Endothelial cell of umbilical vein (primary cell): ENCODE measurements at regions not wholly inside any gene's neighbourhood (a gene's known extent, or its start where the extent isn't known, plus 50 kb on each side); places are given as distances from the start of the nearest gene placed in this dataset.

Source experiments
- BruUV-seq: library from RNA; stranded (reverse); fragments of 400-500 nt; replicated peaks from 2 replicates; lab custom pipeline; 2021; lab: Mats Ljungman, UMichigan
- CTCF ChIA-PET: fragments of 300-600, 350-600 bp; sonication (Branson Sonifier 250); formaldehyde crosslinking; loops from one replicate; lab custom pipeline; 2021; ENCODE audit warnings: antibody characterized with exemption, inconsistent platforms; lab: Charles Lee
- POLR2A ChIA-PET: fragments of 300-600, 350-600 bp; sonication (Branson Sonifier 250); formaldehyde crosslinking; loops from one replicate; lab custom pipeline; 2021; ENCODE audit warnings: antibody characterized with exemption, inconsistent platforms; lab: Charles Lee
- DNase-seq: peaks from one replicate; pipeline ENCODE4 v3.0.0-alpha.2; 2011; ENCODE audit warnings: low read depth, low spot score
- FAIRE-seq: peaks from 2 replicates; lab custom pipeline; 2011; peaks lifted over from hg19 to GRCh38; lab: Jason Lieb, UNC
- H2AFZ ChIP-seq: 2 replicates; pipeline ENCODE4 v1.6.0; 2012; ENCODE audit warnings: low read depth, low read length, control low read depth, inconsistent platforms
- H3K27ac ChIP-seq: 2 replicates; pipeline ENCODE4 v1.5.1; 2011; ENCODE audit warnings: low read depth, mild to moderate bottlenecking, control low read depth, low read length, moderate library complexity; ENCODE audit not compliant: insufficient read depth
- H3K27me3 ChIP-seq, 2 experiments: 2 replicates each; pipeline versions ENCODE4 v1.6.0 to v1.6.1; 2011; ENCODE audit warnings: low read length in 2 of 2, mixed read lengths in 1 of 2; ENCODE audit not compliant: control insufficient read depth in 2 of 2, insufficient read depth in 2 of 2
- H3K36me3 ChIP-seq, 2 experiments: 2 replicates in 1 of 2; 3 replicates in 1 of 2; pipeline ENCODE4 v1.5.1; 2011; ENCODE audit warnings: low read length in 2 of 2, mild to moderate bottlenecking in 1 of 2, moderate library complexity in 1 of 2; ENCODE audit not compliant: control insufficient read depth in 2 of 2, insufficient read depth in 2 of 2; ENCODE audit errors: extremely low read depth in 1 of 2
- H3K4me1 ChIP-seq: 3 replicates; pipeline ENCODE4 v1.5.1; 2011; ENCODE audit warnings: mild to moderate bottlenecking, low read length; ENCODE audit not compliant: control insufficient read depth, insufficient read depth; ENCODE audit errors: extremely low read depth
- H3K4me2 ChIP-seq: 2 replicates; pipeline ENCODE4 v1.6.1; 2011; ENCODE audit warnings: low read length, control low read depth, mixed read lengths; ENCODE audit not compliant: insufficient read depth
- H3K4me3 ChIP-seq, 3 experiments: fragments of 200-600 bp in 1 of 3; sonication (generic), shearing (Covaris generic) in 1 of 3; replicated peaks in 1 of 3; 2 replicates each; pipeline ENCODE4 v1.5.1; 2011 to 2016; ENCODE audit warnings: control low read depth in 3 of 3, low read length in 3 of 3, mild to moderate bottlenecking in 2 of 3, inconsistent platforms in 1 of 3, low read depth in 1 of 3, moderate library complexity in 1 of 3; ENCODE audit not compliant: insufficient read depth in 1 of 3
- H3K79me2 ChIP-seq: 2 replicates; pipeline ENCODE4 v1.6.0; 2012; ENCODE audit warnings: low read length, inconsistent platforms; ENCODE audit not compliant: control insufficient read depth, insufficient read depth
- H3K9ac ChIP-seq: replicated peaks from 2 replicates; pipeline ENCODE3; 2011; ENCODE audit warnings: low read length, control low read depth; ENCODE audit not compliant: insufficient read depth; ENCODE audit errors: extremely low read depth
- H3K9me1 ChIP-seq: replicated peaks from 3 replicates; pipeline ENCODE4 v1.6.0; 2011; ENCODE audit warnings: mild to moderate bottlenecking, low read length; ENCODE audit not compliant: control insufficient read depth, insufficient read depth; ENCODE audit errors: extremely low read depth
- H3K9me3 ChIP-seq: replicated peaks from 2 replicates; pipeline ENCODE4 v1.5.1; 2012; ENCODE audit warnings: low read length, inconsistent platforms; ENCODE audit not compliant: control insufficient read depth, insufficient read depth
- H4K20me1 ChIP-seq: replicated peaks from 2 replicates; pipeline ENCODE3; 2011; ENCODE audit warnings: mild to moderate bottlenecking, low read length; ENCODE audit not compliant: control insufficient read depth, insufficient read depth; ENCODE audit errors: extremely low read depth
- EZH2 ChIP-seq: IDR thresholded peaks from 2 replicates; pipeline ENCODE4 v1.6.1; 2012; ENCODE audit warnings: borderline replicate concordance, low read depth, mild to moderate bottlenecking, moderate library complexity, low read length, inconsistent platforms; ENCODE audit not compliant: severe bottlenecking
- FOS ChIP-seq: IDR thresholded peaks from 2 replicates; pipeline ENCODE4 v1.6.1; 2011; ENCODE audit warnings: mild to moderate bottlenecking, low read length, moderate library complexity, borderline replicate concordance; ENCODE audit not compliant: insufficient read depth
- GATA2 ChIP-seq: IDR thresholded peaks from 2 replicates; pipeline ENCODE4 v1.7.0; 2011; ENCODE audit warnings: low read depth, mild to moderate bottlenecking, moderate library complexity, mixed read lengths, low read length; ENCODE audit not compliant: insufficient read length, insufficient read depth
- JUN ChIP-seq: IDR thresholded peaks from 2 replicates; pipeline ENCODE4 v1.6.1; 2011; ENCODE audit warnings: borderline replicate concordance, low read depth; ENCODE audit not compliant: insufficient read length, insufficient read depth
- MYC ChIP-seq: IDR thresholded peaks from one replicate; pipeline ENCODE4 v1.6.1; 2011; ENCODE audit warnings: mild to moderate bottlenecking, low read depth, low read length
- POLR2A ChIP-seq: IDR thresholded peaks from 2 replicates; pipeline ENCODE4 v1.6.1; 2012; ENCODE audit warnings: low read depth, mild to moderate bottlenecking, control low read depth, low read length
- POLR2AphosphoS5 ChIP-seq: IDR thresholded peaks from 2 replicates; pipeline ENCODE4 v1.6.1; 2012; ENCODE audit warnings: low read depth, mild to moderate bottlenecking, control low read depth, low read length, moderate library complexity; ENCODE audit not compliant: insufficient read depth
- dilution Hi-C: fragments of 300-500 bp; cut with MboI; formaldehyde crosslinking; loops from one replicate; pipeline ENCODE4 v1.15.0; 2019; ENCODE audit warnings: low sequenced_read_pairs; ENCODE audit not compliant: extremely low pct_ligation_motif_present
- intact Hi-C: fragments of 100-400 bp; cut with micrococcal nuclease; formaldehyde crosslinking; loops from one replicate; pipeline ENCODE4 v1.10.0; 2022
- TF ChIP-seq, protein P1 (sequence below), 2 donors: IDR thresholded peaks; 1 replicate in 1 of 2; 2 replicates in 1 of 2; pipeline ENCODE4 v1.5.1; 2011; ENCODE audit warnings: low read length in 2 of 2, mild to moderate bottlenecking in 2 of 2, moderate library complexity in 2 of 2, control low read depth in 1 of 2, inconsistent platforms in 1 of 2, low read depth in 1 of 2; ENCODE audit not compliant: insufficient read depth in 1 of 2; ENCODE audit errors: extremely low read depth in 1 of 2
- TF ChIP-seq, protein P2 (sequence below): IDR thresholded peaks from 2 replicates; pipeline ENCODE4 v1.6.1; 2011; ENCODE audit not compliant: insufficient read depth, insufficient read length

DNA sequence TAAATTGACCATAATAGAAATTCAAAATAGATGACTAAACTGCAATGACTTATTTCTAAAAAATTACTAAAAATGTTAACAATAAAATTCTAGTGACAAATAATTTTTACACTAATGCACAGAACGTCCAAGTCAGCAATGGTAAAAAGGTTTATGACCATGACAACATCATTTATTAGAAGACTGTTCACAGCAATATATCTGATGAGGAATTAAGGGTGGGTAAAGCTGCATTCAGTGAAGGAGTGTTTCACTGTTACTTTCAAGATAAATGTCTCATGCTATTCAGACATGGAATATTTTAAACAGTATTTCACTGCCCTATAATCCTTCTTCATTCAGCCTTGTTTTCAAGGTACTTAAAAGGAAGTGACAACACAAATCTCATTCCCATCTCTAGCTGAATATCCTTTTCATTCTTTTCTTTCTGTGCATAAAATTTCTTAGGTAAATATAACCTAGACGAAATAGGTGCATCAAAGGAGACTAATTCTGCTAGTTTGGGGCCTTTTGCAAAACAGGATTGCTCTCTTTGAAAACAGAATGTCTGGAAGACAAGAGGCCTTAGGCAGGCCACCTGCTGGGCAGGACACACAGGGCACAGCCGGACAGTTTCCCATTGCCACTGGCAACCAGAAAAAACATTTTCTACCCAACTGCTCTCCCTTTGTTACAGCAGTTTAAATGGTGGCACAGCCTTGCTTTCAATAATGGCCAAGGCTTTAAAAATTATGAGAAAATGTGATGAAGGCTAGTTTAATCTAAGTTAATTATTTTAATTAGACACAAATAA is 600.3 kb downstream of the SPRY1 start:
- Histone ChIP-seq H2AFZ (no peak overlapping the region), H3K27me3 (no peaks in the 10 kb centered on the region), H3K79me2 (no peaks in the 10 kb centered on the region), H3K9ac (no peak overlapping the region), H3K4me2 (no peak overlapping the region), H3K27ac (no peak overlapping the region), H4K20me1 (no peaks in the 10 kb centered on the region), H3K4me1 (peaks cover 11% of the 10 kb centered on the region), H3K9me1 (no peaks in the 10 kb centered on the region), H3K9me3 (no peaks in the 10 kb centered on the region), H3K36me3 (no peaks in the 10 kb centered on the region), H3K4me3 (no peak overlapping the region)
- FAIRE-seq: no peak
- no peak for DNase-seq
- TF ChIP-seq, protein P1, sequence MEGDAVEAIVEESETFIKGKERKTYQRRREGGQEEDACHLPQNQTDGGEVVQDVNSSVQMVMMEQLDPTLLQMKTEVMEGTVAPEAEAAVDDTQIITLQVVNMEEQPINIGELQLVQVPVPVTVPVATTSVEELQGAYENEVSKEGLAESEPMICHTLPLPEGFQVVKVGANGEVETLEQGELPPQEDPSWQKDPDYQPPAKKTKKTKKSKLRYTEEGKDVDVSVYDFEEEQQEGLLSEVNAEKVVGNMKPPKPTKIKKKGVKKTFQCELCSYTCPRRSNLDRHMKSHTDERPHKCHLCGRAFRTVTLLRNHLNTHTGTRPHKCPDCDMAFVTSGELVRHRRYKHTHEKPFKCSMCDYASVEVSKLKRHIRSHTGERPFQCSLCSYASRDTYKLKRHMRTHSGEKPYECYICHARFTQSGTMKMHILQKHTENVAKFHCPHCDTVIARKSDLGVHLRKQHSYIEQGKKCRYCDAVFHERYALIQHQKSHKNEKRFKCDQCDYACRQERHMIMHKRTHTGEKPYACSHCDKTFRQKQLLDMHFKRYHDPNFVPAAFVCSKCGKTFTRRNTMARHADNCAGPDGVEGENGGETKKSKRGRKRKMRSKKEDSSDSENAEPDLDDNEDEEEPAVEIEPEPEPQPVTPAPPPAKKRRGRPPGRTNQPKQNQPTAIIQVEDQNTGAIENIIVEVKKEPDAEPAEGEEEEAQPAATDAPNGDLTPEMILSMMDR (IDR thresholded peaks at IDR 0.05; ENCODE audit: extremely low read depth in 1 of 2, insufficient read depth in 1 of 2, low read depth in 1 of 2, low read length in 2 of 2): peak in 1 of 2 donors; percentile 17
- no peak for TF ChIP-seq JUN
- POLR2A ChIA-PET: no interaction called here
- intact Hi-C loops: loop anchor here (1.0 kb wide), 1 partner anchor 35 kb away; no protein-coding TSS in a partner anchor
- dilution Hi-C loops: no loop called here
- BruUV-seq: no TSS peak
- CTCF ChIA-PET: no interaction called here

DNA sequence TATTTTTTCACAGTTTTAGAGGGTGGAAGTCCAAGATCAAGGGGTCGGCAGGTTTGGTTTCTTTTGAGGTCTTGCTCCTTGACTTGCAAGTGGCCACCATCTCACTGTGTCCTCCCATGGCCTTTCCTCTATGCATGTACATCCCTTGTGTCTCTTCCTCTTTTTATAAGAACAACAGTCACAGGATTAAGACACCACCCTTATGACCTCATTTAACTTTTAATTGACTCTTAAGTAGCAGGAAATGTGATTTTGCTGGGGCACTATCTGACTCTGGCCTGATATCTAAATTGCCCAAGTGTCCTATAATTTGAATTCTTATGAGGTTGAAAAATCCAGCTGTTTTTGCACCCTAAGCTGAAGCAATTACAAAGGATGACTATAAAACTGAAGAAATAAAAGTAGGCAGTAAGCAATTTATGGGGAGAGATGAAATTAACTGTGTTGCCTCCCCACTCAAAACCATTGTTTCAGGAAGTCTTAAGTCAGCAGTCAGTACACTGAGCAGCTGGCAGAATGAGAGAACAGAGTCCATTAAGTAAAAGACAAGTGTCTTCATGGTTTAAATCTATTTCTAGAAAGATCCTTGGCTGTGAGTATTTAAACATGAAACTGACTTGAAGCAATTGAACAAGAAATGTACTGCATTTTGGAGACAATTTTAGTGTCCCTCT is 601.3 kb downstream of the SPRY1 start:
- Histone ChIP-seq H3K79me2 (no peaks in the 10 kb centered on the region), H3K27me3 (no peaks in the 10 kb centered on the region), H3K9me1 (no peaks in the 10 kb centered on the region), H4K20me1 (no peaks in the 10 kb centered on the region), H3K9ac (no peak overlapping the region), H3K9me3 (no peaks in the 10 kb centered on the region), H3K27ac (no peak overlapping the region), H3K4me3 (no peak overlapping the region), H3K36me3 (no peaks in the 10 kb centered on the region), H3K4me2 (no peak overlapping the region), H2AFZ (no peak overlapping the region), H3K4me1 (peaks cover 11% of the 10 kb centered on the region)
- CTCF ChIA-PET: no interaction called here
- BruUV-seq: no TSS peak
- intact Hi-C loops: loop anchor here (1.0 kb wide), 1 partner anchor 34 kb away; no protein-coding TSS in a partner anchor
- FAIRE-seq (no peak), DNase-seq (no peak)
- POLR2A ChIA-PET: no interaction called here
- dilution Hi-C loops: no loop called here
- TF ChIP-seq, protein P2, sequence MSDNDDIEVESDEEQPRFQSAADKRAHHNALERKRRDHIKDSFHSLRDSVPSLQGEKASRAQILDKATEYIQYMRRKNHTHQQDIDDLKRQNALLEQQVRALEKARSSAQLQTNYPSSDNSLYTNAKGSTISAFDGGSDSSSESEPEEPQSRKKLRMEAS: no peak
- TF ChIP-seq, protein P1 (IDR thresholded peaks at IDR 0.05; ENCODE audit: extremely low read depth in 1 of 2, insufficient read depth in 1 of 2, low read depth in 1 of 2, low read length in 2 of 2): no peak
- TF ChIP-seq MYC: no peak
- no peak for TF ChIP-seq FOS
- no peak for TF ChIP-seq EZH2
- no peak for TF ChIP-seq JUN
- no peak for TF ChIP-seq POLR2A
- no peak for TF ChIP-seq POLR2AphosphoS5
- no peak for TF ChIP-seq GATA2
